Esophagus squamous epithelium (tissue), 4 donors: ENCODE measurements at regions not wholly inside any gene's neighbourhood (a gene's known extent, or its start where the extent isn't known, plus 50 kb on each side); places are given as distances from the start of the nearest gene placed in this dataset.

Experiments
- POLR2A ChIP-seq, 4 donors: fragments of 450-650 bp; IDR thresholded peaks; one replicate each; pipeline ENCODE4 v1.6.1; 2017; ENCODE audit warnings: antibody characterized with exemption in 4 of 4, mild to moderate bottlenecking in 4 of 4, moderate library complexity in 3 of 4
- TF ChIP-seq, protein P1 (sequence below), 6 experiments: fragments of 450-650 bp in 4 of 6; fragments of 200-600 bp in 2 of 6; sonication (generic) in 2 of 6; IDR thresholded peaks; one replicate each; pipeline ENCODE4 v1.5.1; 2016 to 2019; ENCODE audit warnings: antibody characterized with exemption in 6 of 6, mild to moderate bottlenecking in 4 of 6, moderate library complexity in 4 of 6

DNA sequence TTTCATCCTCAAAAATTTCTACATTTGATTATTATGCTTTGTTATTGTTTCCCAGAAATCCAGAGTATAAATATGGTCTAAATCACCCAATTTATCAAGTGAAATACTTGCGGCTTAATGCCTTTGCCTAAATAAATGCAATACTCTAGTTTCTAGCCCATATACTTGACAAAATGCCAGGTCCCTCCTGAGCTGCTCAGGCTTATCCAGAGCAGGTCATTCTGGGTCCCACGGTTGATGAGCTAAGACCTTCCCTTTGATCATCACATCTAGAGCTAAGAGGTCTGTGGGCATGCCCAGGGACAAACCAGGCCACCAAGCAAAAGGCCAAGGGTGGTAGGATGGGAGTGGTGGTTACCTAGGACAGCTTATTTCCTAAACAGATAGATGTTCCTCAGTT, 180.1 kb downstream of the SMIM20 start:
- TF ChIP-seq, protein P1, sequence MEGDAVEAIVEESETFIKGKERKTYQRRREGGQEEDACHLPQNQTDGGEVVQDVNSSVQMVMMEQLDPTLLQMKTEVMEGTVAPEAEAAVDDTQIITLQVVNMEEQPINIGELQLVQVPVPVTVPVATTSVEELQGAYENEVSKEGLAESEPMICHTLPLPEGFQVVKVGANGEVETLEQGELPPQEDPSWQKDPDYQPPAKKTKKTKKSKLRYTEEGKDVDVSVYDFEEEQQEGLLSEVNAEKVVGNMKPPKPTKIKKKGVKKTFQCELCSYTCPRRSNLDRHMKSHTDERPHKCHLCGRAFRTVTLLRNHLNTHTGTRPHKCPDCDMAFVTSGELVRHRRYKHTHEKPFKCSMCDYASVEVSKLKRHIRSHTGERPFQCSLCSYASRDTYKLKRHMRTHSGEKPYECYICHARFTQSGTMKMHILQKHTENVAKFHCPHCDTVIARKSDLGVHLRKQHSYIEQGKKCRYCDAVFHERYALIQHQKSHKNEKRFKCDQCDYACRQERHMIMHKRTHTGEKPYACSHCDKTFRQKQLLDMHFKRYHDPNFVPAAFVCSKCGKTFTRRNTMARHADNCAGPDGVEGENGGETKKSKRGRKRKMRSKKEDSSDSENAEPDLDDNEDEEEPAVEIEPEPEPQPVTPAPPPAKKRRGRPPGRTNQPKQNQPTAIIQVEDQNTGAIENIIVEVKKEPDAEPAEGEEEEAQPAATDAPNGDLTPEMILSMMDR (IDR thresholded peaks at IDR 0.05): no peak
- TF ChIP-seq POLR2A (IDR thresholded peaks at IDR 0.05): no peak
